MCF 10A (cell line): ENCODE measurements at regions not wholly inside any gene's neighbourhood (a gene's known extent, or its start where the extent isn't known, plus 50 kb on each side); places are given as distances from the start of the nearest gene placed in this dataset.
A peak's percentile ranks its signal among the peaks of the same experiment; 100 is the strongest.
"Not testable (repeated sequence)": the region's sequence is repeated elsewhere in the genome, so short reads cannot be mapped to it uniquely, and the experiment has no call there.

Source experiments
- BruUV-seq: library from RNA; stranded (reverse); fragments of 400-500 nt; replicated peaks from 2 replicates; lab custom pipeline; 2021; lab: Mats Ljungman, UMichigan
- CTCF ChIA-PET: fragments of 300-600 bp; sonication (Branson Sonifier 250); formaldehyde crosslinking; extraction: SDS; loops from one replicate; lab custom pipeline; 2021; ENCODE audit warnings: antibody characterized with exemption, inconsistent platforms; lab: Yijun Ruan, JAX
- POLR2A ChIA-PET: fragments of 300-600, 350-650 bp; sonication (Branson Sonifier 250); formaldehyde crosslinking; extraction: SDS; loops from one replicate; lab custom pipeline; 2020; ENCODE audit warnings: antibody characterized with exemption, inconsistent platforms; lab: Yijun Ruan, JAX
- DNase-seq: peaks from one replicate; pipeline ENCODE4 v3.0.0-alpha.2; 2018; ENCODE audit not compliant: unreplicated experiment
- H3K27ac Mint-ChIP-seq: one replicate; pipeline ENCODE4 v1.8.0; 2022; ENCODE audit warnings: mild to moderate bottlenecking, low read depth, mixed read lengths; ENCODE audit not compliant: unreplicated experiment
- H3K27me3 Mint-ChIP-seq: one replicate; pipeline ENCODE4 v1.8.0; 2022; ENCODE audit warnings: mixed read lengths; ENCODE audit not compliant: insufficient read depth, unreplicated experiment
- H3K36me3 Mint-ChIP-seq: one replicate; pipeline ENCODE4 v1.8.0; 2022; ENCODE audit warnings: mild to moderate bottlenecking, moderate library complexity, mixed read lengths; ENCODE audit not compliant: insufficient read depth, unreplicated experiment
- H3K4me1 Mint-ChIP-seq: one replicate; pipeline ENCODE4 v1.8.0; 2022; ENCODE audit warnings: mixed read lengths; ENCODE audit not compliant: insufficient read depth, unreplicated experiment
- H3K4me3 Mint-ChIP-seq: one replicate; pipeline ENCODE4 v1.8.0; 2022; ENCODE audit warnings: mild to moderate bottlenecking, moderate library complexity, mixed read lengths; ENCODE audit not compliant: unreplicated experiment
- H3K9me3 Mint-ChIP-seq: one replicate; pipeline ENCODE4 v1.8.0; 2022; ENCODE audit warnings: mixed read lengths; ENCODE audit not compliant: unreplicated experiment
- intact Hi-C: fragments of 100-400 bp; cut with micrococcal nuclease; formaldehyde crosslinking; loops from 2 replicates; pipeline ENCODE4 v1.14.1; 2022
- TF ChIP-seq, protein P1 (sequence below): fragments of 200-600 bp; IDR thresholded peaks from one replicate; pipeline ENCODE4 v1.8.0; 2022; ENCODE audit warnings: antibody characterized with exemption, mild to moderate bottlenecking; ENCODE audit not compliant: unreplicated experiment

- Mint-ChIP-seq H3K4me3 (peak overlapping the region; percentile 18), H3K27ac (no peak overlapping the region), H3K4me1 (peaks cover 6% of the 10 kb centered on the region), H3K9me3 (no peaks in the 10 kb centered on the region), H3K27me3 (no peaks in the 10 kb centered on the region), H3K36me3 (no peaks in the 10 kb centered on the region)
- intact Hi-C loops: loop anchor here (1.0 to 5.0 kb wide), 4 partner anchors 89 to 873 kb away; partner anchors contain the start of gene AGA
- no TSS peak for BruUV-seq
- DNase-seq: peak; percentile 80
- CTCF ChIA-PET: interaction anchor here (0.5 to 8.9 kb wide), 63 partner anchors 8 to 1981 kb away, joined by 3 to 220 read pairs (median 4); partner anchors contain the start of gene NEIL3
- TF ChIP-seq, protein P1, sequence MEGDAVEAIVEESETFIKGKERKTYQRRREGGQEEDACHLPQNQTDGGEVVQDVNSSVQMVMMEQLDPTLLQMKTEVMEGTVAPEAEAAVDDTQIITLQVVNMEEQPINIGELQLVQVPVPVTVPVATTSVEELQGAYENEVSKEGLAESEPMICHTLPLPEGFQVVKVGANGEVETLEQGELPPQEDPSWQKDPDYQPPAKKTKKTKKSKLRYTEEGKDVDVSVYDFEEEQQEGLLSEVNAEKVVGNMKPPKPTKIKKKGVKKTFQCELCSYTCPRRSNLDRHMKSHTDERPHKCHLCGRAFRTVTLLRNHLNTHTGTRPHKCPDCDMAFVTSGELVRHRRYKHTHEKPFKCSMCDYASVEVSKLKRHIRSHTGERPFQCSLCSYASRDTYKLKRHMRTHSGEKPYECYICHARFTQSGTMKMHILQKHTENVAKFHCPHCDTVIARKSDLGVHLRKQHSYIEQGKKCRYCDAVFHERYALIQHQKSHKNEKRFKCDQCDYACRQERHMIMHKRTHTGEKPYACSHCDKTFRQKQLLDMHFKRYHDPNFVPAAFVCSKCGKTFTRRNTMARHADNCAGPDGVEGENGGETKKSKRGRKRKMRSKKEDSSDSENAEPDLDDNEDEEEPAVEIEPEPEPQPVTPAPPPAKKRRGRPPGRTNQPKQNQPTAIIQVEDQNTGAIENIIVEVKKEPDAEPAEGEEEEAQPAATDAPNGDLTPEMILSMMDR: peak; percentile 98
- POLR2A ChIA-PET: interaction anchor here (0.7 to 2.7 kb wide), 4 partner anchors 14 to 188 kb away, joined by 3 to 23 read pairs (median 4); no protein-coding TSS in a partner anchor
Observed at GRCh38 chr4:177250056-177250696, 59.5 kb upstream of the NEIL3 start.

DNA sequence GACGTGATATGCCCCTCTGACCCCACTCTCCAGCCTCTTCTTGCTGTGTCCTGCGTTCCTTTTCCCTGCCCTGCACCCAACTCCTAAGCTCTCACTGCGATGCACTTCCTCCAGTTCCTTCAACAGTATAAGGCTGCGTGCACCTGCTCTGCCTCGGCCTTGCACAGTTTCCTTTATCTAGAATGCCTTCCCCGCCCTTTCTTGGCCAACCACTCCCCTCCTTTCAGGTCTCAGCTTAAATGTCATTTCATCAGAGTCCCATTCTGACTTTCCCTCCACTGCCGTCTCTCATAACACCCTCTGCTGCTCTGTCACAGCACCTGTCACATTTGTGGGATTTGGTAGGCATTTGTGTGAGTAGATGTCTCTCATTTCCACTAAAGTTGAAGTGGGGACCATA lies 58.4 kb upstream of the NEIL3 start:
- intact Hi-C loops: loop anchor here (2.0 to 5.0 kb wide), 2 partner anchors 301 to 874 kb away; no protein-coding TSS in a partner anchor
- no peaks in the 10 kb centered on the region for H3K27me3 Mint-ChIP-seq
- DNase-seq: no peak
- ChIA-PET POLR2A (interaction anchor here (2.7 kb wide), 1 partner anchor 88 kb away, joined by 23 read pairs; no protein-coding TSS in a partner anchor), CTCF (interaction anchor here (0.7 to 8.9 kb wide), 15 partner anchors 16 to 882 kb away, joined by 3 to 220 read pairs (median 6); no protein-coding TSS in a partner anchor)
- TF ChIP-seq, protein P1: no peak
- no TSS peak for BruUV-seq
- no peaks in the 10 kb centered on the region for H3K9me3 Mint-ChIP-seq
- no peak overlapping the region for H3K4me3 Mint-ChIP-seq
- H3K36me3 Mint-ChIP-seq: no peaks in the 10 kb centered on the region
- peaks cover 6% of the 10 kb centered on the region for H3K4me1 Mint-ChIP-seq
- H3K27ac Mint-ChIP-seq: no peak overlapping the region

DNA sequence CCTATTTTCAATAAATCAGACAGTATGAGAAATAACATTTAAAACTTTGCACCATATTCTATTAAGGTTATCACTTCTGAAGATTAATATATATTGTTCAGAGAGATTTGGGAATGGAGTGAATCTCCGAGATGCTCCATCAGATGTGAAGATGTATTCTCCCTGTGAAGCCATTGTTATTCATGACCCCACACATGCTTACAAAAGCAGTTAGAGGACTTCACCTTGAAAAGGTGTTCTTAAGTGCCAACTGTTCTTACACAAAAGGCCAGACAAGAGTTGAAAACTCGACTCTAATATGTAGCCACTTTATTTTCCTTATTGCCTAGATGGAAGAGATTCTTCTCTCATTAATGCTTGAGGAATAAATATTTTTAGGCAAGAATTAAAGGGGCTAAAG lies 54.3 kb upstream of the NEIL3 start:
- Mint-ChIP-seq H3K4me3 (no peak overlapping the region), H3K27ac (no peak overlapping the region), H3K4me1 (no peaks in the 10 kb centered on the region), H3K27me3 (no peaks in the 10 kb centered on the region), H3K9me3 (no peaks in the 10 kb centered on the region), H3K36me3 (no peaks in the 10 kb centered on the region)
- CTCF ChIA-PET: interaction anchor here (0.9 to 2.7 kb wide), 2 partner anchors 49 to 84 kb away, joined by 3 to 10 read pairs; no protein-coding TSS in a partner anchor
- TF ChIP-seq, protein P1: no peak
- BruUV-seq: no TSS peak
- no peak for DNase-seq
- POLR2A ChIA-PET: interaction anchor here (0.7 kb wide), 1 partner anchor 80 kb away, joined by 3 read pairs; no protein-coding TSS in a partner anchor
- intact Hi-C loops: no loop called here

DNA sequence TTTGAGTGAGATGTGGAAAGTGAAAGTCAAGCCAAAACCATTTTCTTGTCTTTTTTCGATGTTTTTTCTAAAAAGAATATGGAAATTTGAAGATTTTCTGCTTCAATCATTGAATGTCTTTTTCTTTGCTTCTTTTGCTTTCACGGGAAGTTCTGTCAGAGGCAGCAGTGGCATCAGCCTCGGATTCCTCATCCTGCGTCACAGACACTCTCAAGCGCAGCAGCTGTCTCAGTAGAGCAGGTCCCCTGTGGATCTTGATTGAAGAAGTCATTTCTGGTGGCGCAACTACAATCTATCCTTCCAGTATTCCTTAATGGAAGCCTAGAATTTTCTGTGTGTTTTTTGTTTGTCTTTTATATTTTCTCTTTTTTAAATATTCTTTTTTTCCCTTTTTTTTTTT lies 52.7 kb upstream of the NEIL3 start:
- no peak for DNase-seq
- H3K4me1 Mint-ChIP-seq: no peaks in the 10 kb centered on the region
- POLR2A ChIA-PET: no interaction called here
- CTCF ChIA-PET: interaction anchor here (1.5 to 2.7 kb wide), 2 partner anchors 82 kb away, joined by 3 to 10 read pairs; no protein-coding TSS in a partner anchor
- no peaks in the 10 kb centered on the region for H3K9me3 Mint-ChIP-seq
- no peaks in the 10 kb centered on the region for H3K27me3 Mint-ChIP-seq
- H3K27ac Mint-ChIP-seq: no peak overlapping the region
- H3K4me3 Mint-ChIP-seq: no peak overlapping the region
- no TSS peak for BruUV-seq
- H3K36me3 Mint-ChIP-seq: no peaks in the 10 kb centered on the region
- intact Hi-C loops: no loop called here
- TF ChIP-seq, protein P1: no peak

- intact Hi-C loops, H3K27ac Mint-ChIP-seq, H3K9me3 Mint-ChIP-seq, H3K27me3 Mint-ChIP-seq, H3K4me3 Mint-ChIP-seq, DNase-seq, H3K4me1 Mint-ChIP-seq, BruUV-seq, H3K36me3 Mint-ChIP-seq: not testable (repeated sequence)
- POLR2A ChIA-PET: interaction anchor here (0.6 kb wide), 1 partner anchor 79 kb away, joined by 3 read pairs; no protein-coding TSS in a partner anchor
- CTCF ChIA-PET: interaction anchor here (1.0 to 2.4 kb wide), 2 partner anchors 9 to 10 kb away, joined by 4 to 10 read pairs; no protein-coding TSS in a partner anchor
Observed at GRCh38 chr4:177259466-177259865, 50.2 kb upstream of the NEIL3 start.
